EL (cell line): ENCODE measurements at regions not wholly inside any gene's neighbourhood (a gene's known extent, or its start where the extent isn't known, plus 50 kb on each side); places are given as distances from the start of the nearest gene placed in this dataset.

Source experiments
- DNase-seq: peaks from one replicate; pipeline ENCODE4 v3.0.0-alpha.2; 2016

DNA sequence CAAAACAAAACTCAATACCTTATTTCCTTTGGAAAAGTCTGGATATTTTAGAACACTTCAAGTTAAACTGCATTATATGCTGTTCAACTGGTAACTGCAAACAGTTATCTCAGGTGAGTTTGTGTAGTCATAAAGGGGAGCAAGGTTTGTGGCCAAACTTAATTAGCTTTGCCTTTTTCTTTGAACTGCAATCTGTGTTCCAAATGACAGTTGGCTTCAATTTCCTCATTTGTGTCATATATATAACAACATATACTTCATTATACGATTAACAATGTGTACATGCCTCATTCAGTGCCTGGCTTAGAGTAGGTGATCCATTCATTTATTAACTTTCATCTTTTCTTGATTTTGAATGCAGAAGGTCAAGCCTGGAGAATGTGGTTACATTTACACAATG is 55.8 kb downstream of the KCNE4 start:
- DNase-seq = no peak

DNA sequence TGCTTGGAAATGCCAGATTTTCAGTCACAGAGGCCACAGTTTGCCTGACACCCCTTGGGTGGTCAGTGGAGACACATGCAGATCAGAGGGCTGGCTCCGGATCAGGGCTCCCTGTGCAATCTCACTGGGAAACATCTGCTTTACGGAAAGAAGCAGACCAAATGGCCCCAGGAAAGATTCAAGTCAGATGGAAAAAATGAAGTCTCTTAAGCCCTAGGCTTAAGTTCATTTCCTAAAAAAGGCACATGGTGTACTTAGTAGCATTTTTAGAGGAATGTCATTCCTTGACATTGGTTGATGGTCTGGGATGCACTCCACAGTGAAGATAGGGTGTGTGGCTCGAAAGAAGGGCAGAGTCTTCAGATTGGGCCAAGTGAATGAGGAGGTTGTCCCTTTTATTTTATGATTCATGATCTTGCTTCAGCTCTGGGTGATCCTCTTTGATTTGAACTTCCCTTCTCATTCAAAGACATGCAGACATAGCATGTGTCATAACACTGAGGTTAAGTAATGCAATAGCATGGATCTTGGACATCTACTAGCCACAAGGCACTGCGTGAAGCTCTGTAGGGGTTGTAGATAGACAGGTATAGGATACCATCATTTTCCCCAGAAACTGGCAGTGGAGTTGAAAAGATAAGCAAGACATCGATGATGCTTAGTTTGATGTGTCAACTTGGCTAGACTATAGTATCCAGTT is 56.5 kb downstream of the KCNE4 start:
- DNase-seq = peak; percentile 49

DNA sequence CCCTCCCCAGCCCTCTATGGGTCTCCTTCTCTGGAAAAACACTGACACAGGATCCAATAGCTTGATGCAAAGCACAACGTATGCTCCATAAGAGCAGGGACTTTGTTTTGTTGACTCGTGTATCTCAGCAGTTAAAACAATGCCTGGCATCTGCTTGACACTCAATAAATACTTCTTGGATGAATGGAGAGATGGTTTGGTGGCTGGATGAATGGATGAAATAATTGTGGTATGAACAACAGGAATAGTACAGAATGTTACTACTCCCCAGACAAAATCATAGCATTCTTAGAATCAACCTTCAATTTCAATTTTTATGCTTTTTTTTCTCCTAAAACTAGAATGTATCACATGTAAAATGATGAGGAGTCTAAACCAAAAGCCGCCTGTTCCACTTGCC is 57.4 kb downstream of the KCNE4 start:
- peak; percentile 65 for DNase-seq

DNA sequence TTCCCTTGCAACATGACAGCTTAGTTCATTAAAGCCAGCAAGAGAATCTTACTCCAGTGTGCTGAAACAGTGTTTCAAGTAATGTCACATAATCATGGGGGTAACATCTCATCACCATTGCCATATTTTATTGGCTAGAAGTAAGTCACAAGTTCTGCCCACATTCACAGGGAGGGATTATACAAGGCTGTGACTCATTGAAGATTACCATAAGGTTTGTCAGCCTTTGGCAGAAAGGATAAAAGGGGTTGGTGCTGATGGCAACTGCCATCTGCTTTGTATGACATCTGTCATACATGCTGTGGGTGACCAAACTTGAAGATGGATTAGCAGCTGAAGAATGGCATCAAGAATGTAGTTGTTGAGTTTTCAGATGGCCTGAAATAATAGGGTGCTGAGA is 61.2 kb downstream of the KCNE4 start:
- peak; percentile 34 for DNase-seq

DNA sequence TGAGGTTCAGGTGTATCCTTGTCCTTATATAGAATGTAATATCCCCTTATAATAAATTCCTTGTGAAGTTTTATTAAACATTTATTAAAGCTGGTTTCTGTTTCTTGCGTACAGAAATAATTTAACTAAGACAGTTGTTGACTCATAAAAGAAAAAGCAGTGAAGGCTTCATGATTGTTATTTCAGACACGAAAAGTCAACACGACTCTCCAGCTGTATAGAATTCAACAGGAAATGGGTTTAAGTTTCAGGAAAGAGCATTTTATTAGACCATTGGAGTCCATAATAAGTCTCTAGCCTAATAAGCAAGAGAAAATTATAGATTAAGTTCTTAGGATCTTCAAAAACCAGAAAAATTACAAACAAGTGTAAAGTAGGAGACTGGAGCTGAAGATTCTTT is 62.2 kb downstream of the KCNE4 start:
- peak; percentile 33 for DNase-seq

DNA sequence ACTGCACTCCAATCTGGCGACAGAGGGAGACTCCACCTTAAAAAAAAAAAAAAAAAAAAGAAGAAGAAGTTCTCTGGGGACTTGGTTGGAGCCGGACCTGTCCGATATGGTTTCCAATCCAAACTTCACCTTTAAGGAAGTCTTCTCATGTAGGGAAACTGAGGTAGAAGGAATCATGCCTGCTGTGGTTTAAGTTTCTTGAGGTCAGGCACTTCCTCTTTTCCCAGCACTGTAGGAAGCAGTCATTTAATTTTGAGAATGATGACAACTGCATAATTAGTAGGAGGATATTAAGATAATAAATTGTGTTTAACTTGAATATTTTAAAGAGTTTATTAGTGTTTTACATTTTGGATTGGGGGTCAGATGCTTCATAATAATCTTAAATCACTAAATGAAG is 62.9 kb downstream of the KCNE4 start:
- DNase-seq = no peak

DNA sequence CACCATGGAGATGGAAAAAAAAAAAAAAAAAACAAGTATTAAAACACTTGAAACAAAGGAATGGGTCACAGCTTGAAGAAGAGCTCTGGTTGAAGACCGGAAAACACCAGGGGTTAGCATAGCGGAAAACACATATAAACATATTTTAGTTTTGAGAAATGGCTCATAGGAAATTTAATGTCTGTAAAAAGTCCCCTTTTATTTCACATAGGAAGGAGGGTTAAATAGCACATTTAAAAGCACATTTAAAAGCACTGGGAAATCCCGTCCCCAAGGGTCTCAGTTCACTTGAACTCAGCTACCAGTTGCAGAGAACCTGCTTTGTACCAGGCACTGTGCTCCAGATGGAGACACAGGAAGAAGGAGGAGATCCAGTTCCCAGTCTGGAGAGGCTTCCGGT is 65.5 kb downstream of the KCNE4 start:
- DNase-seq = no peak

DNA sequence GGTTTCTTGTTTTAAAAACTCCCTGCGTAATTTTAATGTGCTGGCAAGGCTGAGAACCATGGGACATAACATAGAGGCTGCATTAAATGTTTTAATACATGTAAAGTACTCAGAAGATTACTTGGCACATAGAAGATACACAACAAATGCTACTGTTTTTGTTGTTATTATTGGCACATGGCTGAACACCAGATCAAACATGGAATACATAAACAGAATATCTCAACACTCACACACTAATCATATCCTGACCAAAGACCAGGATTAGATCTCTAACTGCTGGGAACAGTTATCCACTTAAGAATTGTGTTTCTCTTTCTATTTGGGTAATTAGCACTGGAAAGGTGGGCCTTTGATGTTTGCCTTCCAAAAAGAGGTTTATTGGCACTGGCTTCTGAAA is 69.3 kb downstream of the KCNE4 start:
- DNase-seq = no peak

DNA sequence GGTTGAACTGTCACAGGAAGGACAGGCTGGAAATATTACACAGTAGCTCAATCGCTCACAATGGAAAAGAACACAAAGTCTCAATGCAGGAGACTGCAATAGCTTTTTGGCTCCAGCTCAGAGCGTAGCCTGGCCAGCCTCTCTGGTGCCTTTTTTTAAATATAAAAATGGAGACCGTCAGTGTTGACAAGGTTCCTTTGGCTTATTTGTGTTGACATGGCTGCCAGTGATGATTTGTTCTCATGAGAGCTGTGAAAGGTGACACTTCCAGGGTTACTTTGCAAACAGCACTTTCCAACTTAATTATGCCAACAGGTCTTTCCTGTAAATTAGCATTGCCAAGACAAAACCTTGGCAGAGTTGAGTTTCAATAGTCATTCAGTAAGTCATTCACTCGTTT is 70.8 kb downstream of the KCNE4 start:
- DNase-seq = no peak

DNA sequence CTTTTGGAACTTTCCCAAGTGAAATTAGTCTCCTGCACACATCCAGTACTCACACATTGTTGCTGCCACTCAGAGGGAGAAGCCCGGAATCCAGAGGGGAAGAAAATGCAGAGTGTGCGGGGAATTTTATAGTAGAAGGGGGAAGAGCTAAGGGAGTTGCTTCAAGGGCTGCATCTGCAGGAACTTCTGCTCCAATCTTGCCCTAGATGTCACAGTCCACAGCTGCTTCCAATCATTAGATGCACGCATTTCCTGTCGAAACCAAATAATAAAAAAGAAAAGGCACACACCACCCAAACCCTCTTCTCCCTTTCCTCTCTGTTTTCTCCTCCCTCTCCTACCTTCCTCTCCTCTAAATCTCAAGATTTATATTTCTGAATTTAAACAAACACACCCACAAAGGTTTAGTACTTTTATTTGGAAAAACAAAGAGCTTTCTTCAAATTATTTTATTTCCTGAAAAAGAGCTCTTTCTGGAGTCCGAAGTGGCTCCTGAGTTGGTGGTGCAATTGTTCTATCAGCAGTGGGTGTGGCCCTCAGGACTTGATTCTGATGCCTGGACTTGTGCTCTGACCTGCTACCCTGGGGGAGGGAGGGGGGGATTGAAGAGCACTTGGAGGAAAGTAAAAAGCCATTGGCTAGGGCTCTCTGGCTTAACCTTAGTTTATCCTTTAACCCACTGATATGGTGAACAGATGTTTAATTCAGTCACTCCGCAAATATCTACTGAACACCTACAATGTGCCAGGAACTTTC is 72.0 kb downstream of the KCNE4 start:
- peak; percentile 59 for DNase-seq

DNA sequence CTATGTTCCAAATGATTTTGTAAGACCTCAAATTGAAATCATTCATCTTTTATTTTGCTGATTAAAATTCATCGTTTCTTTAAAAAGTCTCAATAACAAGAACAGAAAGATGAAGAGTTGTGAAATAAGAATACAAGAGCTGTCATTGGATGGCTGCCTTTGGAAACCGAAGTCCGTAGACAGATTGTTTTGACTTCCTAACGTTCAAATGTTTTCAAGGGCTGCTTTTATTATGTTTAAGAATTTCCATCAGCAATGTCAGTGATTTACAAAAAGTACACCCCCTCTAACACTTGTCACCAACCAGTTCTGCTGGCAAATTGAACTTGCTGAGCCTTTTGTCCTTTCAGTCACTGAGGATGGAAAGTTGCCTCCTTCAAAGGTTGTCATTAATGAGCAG is 89.6 kb downstream of the KCNE4 start:
- DNase-seq = no peak

DNA sequence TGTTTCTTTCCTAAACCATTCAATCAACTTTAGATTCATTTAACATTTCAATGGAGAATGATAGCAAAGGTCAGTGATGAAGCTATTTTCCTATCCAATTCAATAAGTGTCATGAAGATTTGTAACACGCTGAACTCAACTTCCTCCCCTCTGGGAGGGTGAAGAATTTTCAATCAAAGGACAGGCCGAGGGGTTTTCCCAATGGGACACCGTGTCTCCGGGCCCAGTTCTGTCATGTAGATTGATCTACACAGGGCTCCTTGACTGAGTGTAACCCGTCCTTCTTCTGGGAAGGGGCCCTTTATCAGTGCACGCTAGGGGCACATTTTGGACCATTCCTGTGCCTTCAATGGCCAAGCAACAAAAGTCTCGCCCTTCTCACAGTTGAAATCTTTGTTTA is 90.1 kb downstream of the KCNE4 start:
- no peak for DNase-seq

DNA sequence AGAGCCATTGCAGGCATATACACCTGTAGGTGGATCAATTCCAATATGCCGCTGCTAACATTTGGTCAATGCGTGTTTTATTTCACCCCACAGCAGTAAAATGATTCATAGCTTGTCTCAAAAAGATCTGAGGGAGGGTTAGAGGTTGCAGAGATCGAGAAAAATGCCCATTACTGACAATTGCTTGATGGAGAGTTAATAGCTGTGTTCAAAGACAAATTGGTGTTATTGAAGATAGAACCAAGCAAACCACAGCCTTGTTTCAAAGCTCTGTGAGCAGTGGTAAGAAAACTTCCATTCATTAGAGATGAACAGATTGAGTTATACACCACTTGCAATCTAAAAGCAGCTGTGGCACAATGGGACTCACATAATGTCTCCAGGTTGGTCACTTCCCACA is 95.4 kb downstream of the KCNE4 start:
- no peak for DNase-seq

DNA sequence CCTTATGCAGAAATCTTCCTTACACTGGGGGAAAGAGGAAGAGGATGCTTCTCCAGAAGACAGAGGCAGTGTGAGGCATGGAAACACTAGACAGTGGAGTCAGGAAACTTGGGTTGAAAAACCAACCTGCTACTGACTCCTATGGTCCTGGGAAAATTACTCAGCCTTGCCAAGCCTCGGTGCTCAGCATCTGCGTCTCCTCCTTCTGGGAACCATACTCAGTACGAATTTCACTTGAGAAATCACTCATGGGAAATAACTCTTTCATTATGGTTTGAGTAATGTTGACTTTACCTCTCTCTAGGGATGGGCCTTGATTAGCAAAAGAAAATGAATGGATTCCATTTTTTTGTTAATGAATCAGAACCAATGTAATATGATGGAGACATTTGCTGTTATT is 96.5 kb downstream of the KCNE4 start:
- no peak for DNase-seq

DNA sequence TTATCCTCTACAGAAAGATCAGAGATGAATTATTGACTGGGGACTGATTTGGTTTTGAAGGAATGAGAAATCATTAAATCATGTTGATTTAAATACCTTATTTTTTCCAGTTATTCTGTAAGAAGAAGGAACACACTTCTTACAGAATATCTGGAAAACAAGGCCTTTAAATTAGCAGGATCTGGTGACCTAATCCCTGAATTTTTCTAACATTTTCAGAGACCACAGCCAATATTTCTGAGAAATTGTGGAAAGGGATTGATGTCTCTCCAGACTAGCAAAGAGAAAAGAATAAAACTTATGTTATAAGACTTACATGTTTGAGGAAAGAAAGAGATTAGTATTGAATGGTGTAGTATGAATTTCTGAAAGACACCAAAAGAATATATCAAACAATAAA is 104.0 kb downstream of the KCNE4 start:
- DNase-seq = no peak

DNA sequence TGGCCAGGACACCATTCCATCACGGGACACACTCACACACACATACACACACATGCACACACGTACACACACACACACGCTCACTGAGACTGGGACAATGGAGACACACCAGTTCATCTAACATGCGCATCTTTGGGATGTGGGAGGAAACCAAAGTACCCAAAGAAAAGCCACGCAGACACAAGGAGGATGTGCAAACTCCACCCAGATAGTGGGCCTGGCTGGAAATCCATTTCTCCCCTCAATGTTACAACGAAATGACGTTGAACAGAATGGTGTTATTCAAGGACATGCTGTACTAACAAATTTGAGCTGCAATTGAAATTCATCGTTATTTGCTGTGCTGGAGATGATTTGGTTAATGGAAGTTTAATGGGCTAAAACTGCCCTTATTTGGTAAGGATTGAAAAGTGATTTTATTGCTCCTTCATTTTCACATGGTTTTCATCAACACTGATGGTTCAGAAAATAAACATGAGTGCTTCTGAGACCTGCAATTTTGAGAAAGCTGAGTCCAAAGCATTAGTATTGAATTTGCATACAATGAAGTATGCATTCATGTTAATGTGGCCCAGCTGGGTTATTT is 110.0 kb downstream of the KCNE4 start:
- DNase-seq = no peak

DNA sequence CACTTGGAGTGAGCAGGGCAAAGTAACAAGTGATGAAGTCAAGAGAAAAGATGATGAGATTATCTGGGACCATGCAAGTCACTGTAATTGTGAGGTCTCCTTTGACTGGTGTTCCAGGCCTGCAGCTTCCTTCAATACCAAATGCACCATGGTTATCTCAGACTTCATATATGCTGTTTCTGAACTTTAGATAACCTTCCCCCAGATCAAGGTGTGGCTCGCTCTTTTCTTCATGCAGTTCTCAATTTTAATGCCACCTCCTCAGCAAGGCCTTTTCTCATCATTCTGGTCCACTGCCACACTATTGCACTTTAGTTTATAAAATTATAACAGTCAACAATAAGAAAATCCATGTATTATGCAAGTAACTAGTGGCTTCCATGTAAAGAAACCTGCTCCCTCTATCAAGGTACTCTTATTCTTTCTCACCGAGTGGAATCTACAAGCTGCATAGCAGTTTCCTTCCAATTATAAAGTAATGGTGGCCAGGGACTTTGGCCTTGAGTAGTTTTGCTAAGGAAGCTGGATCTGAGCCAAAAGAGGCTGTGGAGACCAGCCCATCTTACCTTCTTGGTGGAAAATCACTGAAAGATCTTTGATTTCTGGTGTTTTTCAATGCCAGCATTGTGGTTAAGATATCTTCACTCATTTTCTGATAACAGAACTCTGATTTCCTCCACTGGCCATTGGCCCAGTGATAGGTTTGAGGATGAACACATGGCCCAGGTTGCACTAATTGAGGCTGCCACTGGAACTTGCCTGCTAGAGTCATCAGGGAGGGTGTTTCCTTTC is 113.6 kb downstream of the KCNE4 start:
- no peak for DNase-seq

DNA sequence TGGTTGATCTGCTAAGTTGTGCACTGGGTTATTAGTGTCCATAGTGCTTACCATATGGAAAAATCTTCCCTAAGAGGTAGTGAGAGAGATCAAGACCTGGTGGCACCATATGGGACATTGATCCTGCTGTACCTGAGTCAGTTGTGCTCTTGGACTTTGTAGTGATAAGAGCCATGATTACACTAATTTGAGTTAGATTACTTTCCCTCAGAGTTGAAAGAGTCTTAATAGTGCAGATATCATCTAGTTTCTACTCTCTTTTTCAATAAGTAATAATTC is 114.2 kb downstream of the KCNE4 start:
- DNase-seq = no peak

DNA sequence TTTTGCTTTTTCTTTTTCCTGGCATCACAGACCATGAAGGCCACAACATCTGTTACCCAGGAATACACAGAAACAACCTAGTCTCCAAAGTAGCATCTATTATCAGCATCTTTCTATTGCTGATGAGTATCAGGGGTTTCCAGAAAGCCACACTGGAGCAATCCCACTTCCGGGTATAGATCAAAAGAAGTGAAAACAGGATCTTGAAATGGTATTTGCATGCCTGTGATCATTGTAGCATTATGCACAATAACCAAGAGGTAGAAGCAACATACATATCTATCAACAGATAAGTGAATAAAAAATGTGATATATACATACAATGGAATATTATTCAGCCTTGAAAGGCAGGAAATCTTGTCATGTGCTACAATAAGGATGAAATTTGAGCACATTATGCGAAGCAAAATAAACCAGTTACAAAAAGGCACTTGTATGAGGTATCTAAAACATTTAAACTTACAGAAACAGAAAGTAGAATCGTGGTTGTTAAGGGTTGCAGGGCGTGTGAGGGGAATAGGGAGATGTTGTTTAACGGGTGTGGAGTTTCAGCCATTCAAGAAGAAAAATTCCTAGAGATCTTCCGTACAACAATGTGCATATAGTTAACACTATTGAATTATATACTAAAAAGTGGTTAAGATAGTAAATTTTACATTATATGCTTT is 115.1 kb downstream of the KCNE4 start:
- no peak for DNase-seq

DNA sequence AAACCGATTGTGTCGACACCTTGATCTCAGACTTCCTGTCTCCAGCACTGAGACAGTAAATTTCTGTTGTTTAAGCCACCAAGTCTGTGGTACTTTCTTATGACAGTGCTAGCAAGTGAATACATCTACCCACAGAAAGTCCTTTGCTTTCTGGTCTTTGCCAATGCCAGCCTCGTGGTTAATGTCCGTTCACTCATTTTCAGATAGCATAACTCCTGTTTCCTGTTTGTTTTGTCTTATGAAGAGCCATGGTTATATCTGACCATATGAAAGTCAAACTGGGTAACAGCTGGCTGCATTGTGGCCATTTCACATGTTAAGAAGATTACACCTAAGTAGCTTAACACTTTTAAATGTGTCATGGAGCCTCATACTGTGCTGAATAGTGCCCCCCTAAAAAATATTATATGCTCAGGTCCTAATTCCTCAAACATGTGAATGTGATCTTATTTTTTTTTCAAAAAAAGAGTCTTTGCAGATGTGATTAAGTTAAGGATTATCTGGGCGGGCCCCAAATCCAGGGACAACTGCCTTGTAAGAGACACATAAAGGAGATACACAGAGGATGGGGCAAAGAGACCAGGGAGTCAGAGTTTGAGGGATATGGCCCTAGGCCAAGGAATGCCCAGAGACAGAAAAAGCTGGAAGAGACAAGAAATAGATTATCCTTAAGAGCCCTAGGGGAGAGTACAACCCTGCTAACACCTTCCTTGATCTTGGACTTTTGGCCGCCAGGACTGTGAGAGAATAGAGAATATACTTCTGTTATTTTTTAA is 118.0 kb downstream of the KCNE4 start:
- DNase-seq = no peak

DNA sequence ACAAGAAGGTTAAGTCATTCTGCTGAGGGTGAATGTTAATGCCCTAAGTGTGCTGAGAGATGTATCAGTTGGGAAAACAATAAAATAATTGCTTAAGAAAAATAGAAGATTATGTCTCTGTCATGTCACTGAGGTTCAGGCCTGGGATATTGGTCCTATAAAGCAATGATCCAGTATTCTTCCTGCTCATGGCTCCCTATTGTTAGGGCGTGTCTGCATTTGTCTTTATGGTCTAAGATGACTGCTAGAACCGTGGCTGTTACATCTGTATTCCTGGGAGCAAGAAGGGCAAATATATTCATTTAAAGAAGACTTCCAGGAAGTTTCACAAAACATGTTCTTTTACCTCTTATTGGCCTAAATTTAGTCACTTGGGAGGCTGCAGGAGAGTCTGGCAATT is 125.0 kb downstream of the KCNE4 start:
- DNase-seq = no peak

DNA sequence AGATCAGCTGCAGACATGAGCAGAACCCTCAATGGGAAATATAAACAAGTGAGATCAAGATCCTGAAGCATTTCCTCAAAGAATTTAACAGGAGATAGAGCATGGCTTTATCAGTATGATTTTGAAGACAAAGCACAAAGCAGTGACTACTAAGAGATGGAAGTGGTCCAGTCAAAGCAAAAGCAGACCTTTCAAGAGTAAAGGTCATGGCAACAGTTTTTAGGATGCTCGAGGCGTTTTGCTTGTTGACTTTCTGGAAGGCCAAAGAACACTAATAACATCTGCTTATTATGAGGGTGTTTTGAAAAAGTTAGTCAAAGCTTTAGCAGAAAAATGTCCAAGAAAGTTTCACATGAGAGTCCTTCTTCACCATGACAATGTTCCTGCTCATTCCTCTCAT is 128.5 kb downstream of the KCNE4 start:
- DNase-seq = peak; percentile 22

DNA sequence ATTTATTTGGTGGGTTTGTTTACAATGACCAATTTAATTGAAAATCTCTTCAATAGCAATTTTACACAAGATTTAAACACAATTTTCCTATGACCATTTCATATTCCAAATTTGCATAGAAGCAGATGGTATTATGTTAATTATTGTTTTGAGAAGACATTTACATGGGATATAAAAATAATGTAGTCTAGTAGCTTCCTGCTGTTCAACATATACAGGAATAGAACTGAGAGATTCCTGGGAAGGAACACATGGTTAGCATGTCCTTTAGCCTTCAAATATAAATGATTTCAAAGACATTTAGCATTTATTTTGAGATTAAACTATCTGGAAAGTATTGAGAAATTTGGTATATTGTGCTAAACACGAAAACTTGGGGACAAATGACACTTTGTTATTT is 129.6 kb downstream of the KCNE4 start:
- no peak for DNase-seq
